BE2C (cell line): ENCODE measurements at regions not wholly inside any gene's neighbourhood (a gene's known extent, or its start where the extent isn't known, plus 50 kb on each side); places are given as distances from the start of the nearest gene placed in this dataset.

Experiments
- DNase-seq: peaks from one replicate; pipeline ENCODE4 v3.0.0-alpha.2; 2020
- H3K27me3 ChIP-seq: fragments of 250-450 bp; sonication (Bioruptor Pico); 2 replicates; pipeline ENCODE4 v1.5.1; 2020; ENCODE audit warnings: mild to moderate bottlenecking
- H3K36me3 ChIP-seq: fragments of 250-450 bp; sonication (Bioruptor Pico); 2 replicates; pipeline ENCODE4 v1.5.1; 2020; ENCODE audit warnings: mild to moderate bottlenecking
- H3K4me1 ChIP-seq: fragments of 250-450 bp; sonication (Bioruptor Pico); 2 replicates; pipeline ENCODE4 v1.5.1; 2020
- H3K4me3 ChIP-seq: 2 replicates; pipeline ENCODE4 v1.5.1; 2011; ENCODE audit warnings: low read depth, low read length
- H3K9me3 ChIP-seq: fragments of 250-450 bp; sonication (Bioruptor Pico); 2 replicates; pipeline ENCODE4 v1.5.1; 2020
- CTCF ChIP-seq: IDR thresholded peaks from 2 replicates; pipeline ENCODE4 v1.5.1; 2012; ENCODE audit warnings: mild to moderate bottlenecking, low read depth, low read length

DNA sequence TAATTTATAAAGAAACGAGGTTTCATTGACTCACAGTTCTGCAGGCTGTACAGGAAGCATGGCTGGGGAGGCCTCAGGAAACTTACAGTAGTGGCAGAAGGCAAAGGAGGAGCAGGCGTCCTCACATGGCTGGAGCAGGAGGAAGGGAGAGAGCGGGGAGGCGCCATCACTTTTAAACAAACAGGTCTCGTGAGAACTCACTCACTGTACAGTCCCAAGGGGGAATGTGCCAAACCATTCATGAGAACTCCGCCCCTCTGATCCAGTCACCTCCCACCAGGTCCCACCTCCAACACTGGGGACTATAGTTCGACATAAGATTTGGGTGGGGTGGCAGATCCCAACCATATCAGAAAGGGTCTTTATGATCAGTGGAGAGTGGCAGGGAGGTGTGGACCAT lies 392.4 kb upstream of the TNRC6C start:
- Histone ChIP-seq H3K9me3 (no peaks in the 10 kb centered on the region), H3K4me1 (no peaks in the 10 kb centered on the region), H3K27me3 (no peaks in the 10 kb centered on the region), H3K36me3 (no peaks in the 10 kb centered on the region), H3K4me3 (no peak overlapping the region)
- no peak for DNase-seq
- TF ChIP-seq CTCF = no peak

GRCh38 chr17:77566566-77567138 lies 391.9 kb upstream of the TNRC6C start:
- Histone ChIP-seq H3K4me3 (no peak overlapping the region), H3K36me3 (no peaks in the 10 kb centered on the region), H3K27me3 (no peaks in the 10 kb centered on the region), H3K9me3 (no peaks in the 10 kb centered on the region), H3K4me1 (peaks cover 4% of the 10 kb centered on the region; the same call in 1 of the 2 replicates)
- no peak for TF ChIP-seq CTCF
- no peak for DNase-seq

DNA sequence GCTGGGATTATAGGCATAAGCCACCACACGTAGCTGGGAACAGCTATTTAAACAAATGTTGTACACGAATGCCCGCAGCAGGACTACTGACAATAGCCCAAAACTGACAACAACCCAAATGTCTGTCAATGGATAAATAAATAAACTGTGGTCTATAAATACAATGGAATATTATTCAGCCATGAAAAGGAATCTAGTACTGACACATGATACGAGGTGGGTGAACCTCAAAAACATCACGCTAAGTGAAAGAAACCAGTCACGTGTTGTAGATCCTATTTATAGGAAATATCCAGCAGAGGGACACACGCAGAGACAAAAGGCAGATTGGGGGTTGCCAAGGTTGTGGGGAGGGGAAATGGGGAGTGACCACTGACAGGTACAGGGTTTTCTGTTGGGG lies 390.0 kb upstream of the TNRC6C start:
- Histone ChIP-seq H3K4me3 (no peak overlapping the region), H3K4me1 (peaks cover 8% of the 10 kb centered on the region; the same call in 1 of the 2 replicates), H3K27me3 (no peaks in the 10 kb centered on the region), H3K9me3 (no peaks in the 10 kb centered on the region), H3K36me3 (no peaks in the 10 kb centered on the region)
- no peak for TF ChIP-seq CTCF
- DNase-seq = no peak

DNA sequence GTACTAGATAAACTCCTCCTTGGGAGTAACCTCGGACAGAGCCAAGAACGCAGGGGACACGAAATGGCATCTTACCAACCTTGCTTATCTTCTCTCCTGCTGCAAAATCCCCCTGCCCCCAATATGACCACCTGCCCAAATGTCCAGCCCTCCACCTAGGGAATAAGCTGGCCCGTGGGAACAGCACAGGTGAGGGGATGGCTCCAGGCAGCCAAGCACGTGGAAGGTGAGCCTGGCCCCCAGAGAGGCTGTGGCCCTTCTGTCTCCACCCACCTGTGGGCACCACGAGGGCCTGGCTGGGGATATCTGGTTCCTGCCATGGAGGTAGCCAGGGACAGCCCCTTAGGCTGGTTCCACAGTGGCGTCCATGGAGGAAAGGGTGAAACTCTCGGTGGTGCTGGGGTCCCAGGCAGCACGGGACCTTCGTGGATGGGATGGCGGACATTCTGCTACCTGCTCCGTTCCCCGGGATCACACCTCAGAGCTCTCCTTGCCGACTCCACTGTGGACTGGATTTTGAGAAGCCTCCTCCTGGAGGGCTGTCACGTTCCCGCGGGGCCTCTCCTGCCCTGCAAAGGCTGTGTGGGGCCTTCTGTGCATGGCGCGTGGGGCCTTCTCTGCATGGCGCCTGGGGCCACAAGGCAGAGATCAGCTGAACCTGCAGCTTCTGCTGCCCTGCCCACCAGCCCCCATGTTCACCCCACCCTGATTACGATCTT lies 388.5 kb upstream of the TNRC6C start:
- peaks cover 8% of the 10 kb centered on the region; the same call in 1 of the 2 replicates for H3K4me1 ChIP-seq
- no peaks in the 10 kb centered on the region for H3K36me3 ChIP-seq
- H3K4me3 ChIP-seq = no peak overlapping the region
- no peak for DNase-seq
- TF ChIP-seq CTCF = no peak
- no peaks in the 10 kb centered on the region for H3K27me3 ChIP-seq
- no peaks in the 10 kb centered on the region for H3K9me3 ChIP-seq

DNA sequence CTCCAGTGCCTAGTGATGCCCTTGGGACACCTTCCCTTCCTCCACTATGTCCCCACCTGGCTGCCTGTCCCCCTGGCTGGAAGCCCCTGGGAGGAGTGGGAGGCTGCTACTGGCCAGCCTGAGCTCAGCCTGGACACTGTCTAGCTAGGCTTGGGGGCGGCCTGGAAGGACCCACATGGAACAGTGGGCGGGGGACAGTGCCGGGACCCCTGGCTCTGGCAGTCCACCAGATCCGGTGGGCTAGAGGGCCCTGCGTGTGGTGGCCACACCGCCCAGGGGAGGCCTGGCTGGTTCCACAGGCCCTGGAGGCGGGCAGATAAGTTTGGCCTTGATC lies 388.0 kb upstream of the TNRC6C start:
- no peaks in the 10 kb centered on the region for H3K27me3 ChIP-seq
- peaks cover 8% of the 10 kb centered on the region; the same call in 1 of the 2 replicates for H3K4me1 ChIP-seq
- no peak overlapping the region for H3K4me3 ChIP-seq
- no peak for TF ChIP-seq CTCF
- H3K9me3 ChIP-seq = no peaks in the 10 kb centered on the region
- DNase-seq = no peak
- no peaks in the 10 kb centered on the region for H3K36me3 ChIP-seq
